ENCODE measurements at regions not wholly inside any gene's neighbourhood (a gene's known extent, or its start where the extent isn't known, plus 50 kb on each side); places are given as distances from the start of the nearest gene placed in this dataset.

DNA sequence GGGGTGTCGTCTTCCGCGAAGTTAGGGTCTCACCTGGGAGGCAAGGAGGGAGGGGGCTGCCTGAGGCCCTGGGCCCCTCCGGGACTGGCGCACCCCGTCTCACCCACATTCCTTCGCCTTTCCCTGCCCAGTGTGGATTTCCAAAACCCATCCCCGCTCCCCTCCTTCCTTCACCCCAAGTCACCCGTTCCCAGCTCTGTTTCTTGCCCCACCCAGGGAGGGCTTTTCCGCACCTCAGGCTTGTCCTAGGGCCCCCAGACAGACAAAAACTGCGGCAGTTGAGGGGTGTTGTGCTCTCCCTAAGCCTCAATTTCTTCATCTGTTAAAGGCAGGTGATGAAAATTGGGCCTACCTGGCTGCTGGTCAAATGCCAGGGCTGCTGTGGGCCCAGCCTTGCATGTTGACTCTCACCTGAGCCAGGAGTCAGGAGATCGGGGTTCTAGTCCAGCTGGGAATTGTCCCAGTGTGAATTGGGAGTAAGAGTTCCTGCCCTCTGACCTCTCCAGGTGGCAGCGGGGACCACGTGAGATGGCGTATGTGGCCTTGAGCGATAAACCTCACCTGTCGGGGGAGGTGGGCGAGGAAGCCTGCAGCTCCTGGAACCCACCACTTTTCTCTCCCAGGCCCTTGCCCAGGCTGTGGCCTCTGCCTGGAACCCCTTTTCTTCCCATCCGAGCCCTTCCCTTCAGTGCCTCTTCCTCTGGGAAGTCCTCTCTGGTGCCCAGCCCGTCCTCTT is 143.4 kb upstream of the IER5L start:
- H3K27ac ChIP-seq = peak overlapping the region; percentile 97
- no peak for TF ChIP-seq ZFX (IDR thresholded peaks at IDR 0.05; ENCODE audit: borderline replicate concordance)
- TF ChIP-seq, protein P1, sequence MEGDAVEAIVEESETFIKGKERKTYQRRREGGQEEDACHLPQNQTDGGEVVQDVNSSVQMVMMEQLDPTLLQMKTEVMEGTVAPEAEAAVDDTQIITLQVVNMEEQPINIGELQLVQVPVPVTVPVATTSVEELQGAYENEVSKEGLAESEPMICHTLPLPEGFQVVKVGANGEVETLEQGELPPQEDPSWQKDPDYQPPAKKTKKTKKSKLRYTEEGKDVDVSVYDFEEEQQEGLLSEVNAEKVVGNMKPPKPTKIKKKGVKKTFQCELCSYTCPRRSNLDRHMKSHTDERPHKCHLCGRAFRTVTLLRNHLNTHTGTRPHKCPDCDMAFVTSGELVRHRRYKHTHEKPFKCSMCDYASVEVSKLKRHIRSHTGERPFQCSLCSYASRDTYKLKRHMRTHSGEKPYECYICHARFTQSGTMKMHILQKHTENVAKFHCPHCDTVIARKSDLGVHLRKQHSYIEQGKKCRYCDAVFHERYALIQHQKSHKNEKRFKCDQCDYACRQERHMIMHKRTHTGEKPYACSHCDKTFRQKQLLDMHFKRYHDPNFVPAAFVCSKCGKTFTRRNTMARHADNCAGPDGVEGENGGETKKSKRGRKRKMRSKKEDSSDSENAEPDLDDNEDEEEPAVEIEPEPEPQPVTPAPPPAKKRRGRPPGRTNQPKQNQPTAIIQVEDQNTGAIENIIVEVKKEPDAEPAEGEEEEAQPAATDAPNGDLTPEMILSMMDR (IDR thresholded peaks at IDR 0.05) = no peak

DNA sequence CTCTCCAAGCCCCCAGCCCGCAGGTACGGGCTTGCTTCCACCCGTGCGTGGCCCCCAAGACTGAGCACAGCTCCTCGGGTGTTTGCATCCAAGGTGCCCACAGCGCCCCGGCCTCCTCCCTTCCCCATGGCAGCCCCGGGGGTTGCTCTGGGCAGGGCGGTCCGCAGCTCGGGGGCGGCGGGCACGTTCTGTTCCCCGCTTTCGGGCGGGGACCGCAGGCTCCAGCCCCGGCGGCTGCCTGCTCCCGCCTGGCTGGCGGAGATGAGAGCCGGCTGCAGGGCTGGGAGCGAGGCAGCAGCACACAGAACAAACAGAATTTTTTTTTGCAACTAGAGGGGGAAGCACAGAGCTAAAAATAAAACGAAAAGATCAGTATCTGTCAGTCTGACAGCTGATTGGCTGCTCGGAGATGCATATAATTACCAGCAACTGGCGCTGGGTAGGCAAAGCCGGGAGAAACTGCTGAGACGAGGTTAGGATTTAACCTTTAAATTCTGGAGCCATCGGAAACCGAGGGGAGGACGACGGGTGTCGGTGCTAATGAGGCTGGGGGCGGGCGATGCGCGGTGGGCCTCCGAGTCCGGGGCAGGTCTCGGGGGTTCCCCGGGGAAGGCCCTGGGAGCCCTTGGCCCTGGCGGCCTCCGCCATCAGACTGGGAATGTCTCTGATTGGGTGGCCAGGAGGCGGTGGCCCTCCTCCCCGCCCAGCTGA is 142.7 kb upstream of the IER5L start:
- H3K27ac ChIP-seq = peak overlapping the region; percentile 97
- no peak for TF ChIP-seq ZFX (IDR thresholded peaks at IDR 0.05; ENCODE audit: borderline replicate concordance)
- TF ChIP-seq, protein P1 (IDR thresholded peaks at IDR 0.05) = 0 out of 2 replicates have a peak, but pooled peaks have one; percentile 15

DNA sequence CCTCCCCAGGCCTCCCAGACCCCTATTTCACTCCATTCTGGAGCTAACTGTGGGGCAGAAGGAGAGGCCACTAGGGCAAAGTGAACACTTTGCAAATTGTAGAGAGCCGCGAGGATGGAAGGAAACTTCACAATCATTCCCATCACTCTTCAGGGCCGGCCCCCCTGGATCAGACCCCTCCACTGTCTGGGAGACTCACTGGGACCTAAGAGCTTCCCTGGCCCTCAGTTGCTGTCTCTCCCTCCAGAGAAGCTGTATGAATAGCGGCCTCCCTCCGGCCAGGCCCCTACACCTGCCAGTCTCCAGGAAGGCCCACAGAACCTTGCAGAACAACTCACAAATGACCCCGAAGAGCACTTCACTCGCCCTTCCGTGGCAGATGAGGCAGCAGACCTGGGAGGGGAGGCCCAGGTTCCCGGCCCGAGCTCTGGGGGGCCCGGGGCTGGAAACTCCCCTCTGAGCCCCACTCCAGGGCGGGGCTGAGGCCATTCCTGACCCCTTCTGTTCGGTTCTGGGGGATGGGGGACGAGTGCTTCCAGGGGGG is 141.9 kb upstream of the IER5L start:
- peak overlapping the region; percentile 97 for H3K27ac ChIP-seq
- TF ChIP-seq, protein P1 (IDR thresholded peaks at IDR 0.05) = no peak
- TF ChIP-seq ZFX (IDR thresholded peaks at IDR 0.05; ENCODE audit: borderline replicate concordance) = no peak

DNA sequence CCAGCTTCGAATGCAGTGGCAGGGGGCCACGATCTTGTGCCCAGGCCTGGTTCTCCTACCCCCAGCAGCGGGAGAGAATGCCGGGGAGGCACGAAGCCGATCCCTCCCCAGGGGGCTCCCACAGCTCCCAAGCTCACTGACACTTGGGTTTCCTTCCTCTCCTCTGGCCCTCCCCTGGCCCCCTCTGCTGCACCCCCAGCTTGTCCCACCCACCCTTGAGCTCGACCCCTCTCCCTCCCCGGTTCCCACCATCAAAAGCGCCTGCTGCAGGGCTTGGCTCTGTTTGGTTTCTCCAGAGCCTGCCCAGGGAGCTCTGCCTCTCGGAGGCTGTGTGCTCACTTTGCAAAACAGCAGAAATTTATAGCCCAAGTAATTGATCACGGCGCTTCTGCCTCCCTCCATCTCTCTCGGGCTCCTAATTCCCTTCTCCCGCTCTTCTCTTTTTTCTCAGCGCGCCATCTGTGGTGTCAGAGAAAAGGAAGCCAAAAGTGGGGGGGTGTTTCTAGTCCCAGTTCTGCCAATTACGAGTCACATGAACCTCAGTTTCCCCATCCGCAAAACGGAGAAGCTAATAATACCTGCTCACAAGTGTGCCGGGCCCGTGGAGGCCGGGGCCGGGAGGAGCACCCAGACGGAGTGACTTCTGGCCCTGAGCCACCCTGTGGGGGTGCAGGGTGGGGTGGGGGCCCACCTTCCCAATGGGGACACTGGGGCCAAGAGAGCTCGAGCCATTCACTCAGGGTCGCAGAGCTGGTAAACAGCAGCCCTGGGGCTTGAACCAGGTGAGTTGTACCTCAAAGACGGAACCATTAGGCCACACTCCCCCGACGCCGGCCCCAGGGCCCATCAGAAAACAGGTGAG is 141.2 kb upstream of the IER5L start:
- no peak for TF ChIP-seq ZFX (IDR thresholded peaks at IDR 0.05; ENCODE audit: borderline replicate concordance)
- peak overlapping the region; percentile 97 for H3K27ac ChIP-seq

DNA sequence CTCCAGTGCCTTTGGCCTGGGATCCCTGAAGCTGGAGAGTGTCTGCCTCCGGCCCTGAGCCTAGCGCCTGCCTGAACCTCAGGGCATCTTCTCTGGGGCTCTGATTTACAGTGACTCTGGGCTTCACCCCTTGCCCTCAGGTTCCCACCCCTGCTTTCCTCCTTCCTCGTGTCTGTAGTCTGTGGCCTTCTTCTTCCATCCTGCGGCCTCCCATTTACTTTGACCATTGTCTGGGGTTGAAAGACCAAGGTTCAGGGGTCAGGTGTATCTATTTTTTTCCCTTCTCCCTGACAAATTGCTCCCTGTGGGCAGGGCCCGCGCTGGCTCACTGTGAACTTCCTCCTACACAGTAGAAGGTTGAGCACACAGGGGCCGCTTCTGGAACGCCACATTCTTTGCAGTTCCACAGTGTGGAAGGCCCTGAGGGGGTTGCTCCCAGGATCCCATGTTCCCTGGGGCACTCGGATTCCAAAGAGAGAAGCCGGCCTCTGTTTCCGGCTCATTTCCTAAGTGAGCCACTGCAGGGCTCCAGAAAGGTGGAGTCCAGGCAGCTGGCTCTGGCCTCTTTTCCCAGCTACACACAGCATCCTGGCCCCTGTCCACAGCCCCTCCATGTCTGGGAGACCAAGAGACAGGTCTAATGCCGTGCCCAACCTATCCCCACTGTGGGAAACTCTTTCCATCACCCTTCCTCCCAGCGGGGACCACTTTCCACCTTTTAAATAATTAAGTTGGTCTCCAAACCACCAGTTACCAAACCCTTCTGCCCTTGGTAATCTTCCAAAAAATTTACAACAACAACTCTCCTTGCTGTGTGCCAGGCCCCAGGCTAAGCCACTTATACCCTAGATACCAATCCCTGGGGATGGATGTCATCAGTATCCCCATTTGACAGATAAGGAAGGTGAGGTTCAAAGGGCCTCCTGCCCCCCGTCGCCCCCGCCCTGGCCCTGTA is 140.3 kb upstream of the IER5L start:
- H3K27ac ChIP-seq = peak overlapping the region; percentile 97
- TF ChIP-seq, protein P1 (IDR thresholded peaks at IDR 0.05) = no peak
- TF ChIP-seq ZFX (IDR thresholded peaks at IDR 0.05; ENCODE audit: borderline replicate concordance) = no peak

DNA sequence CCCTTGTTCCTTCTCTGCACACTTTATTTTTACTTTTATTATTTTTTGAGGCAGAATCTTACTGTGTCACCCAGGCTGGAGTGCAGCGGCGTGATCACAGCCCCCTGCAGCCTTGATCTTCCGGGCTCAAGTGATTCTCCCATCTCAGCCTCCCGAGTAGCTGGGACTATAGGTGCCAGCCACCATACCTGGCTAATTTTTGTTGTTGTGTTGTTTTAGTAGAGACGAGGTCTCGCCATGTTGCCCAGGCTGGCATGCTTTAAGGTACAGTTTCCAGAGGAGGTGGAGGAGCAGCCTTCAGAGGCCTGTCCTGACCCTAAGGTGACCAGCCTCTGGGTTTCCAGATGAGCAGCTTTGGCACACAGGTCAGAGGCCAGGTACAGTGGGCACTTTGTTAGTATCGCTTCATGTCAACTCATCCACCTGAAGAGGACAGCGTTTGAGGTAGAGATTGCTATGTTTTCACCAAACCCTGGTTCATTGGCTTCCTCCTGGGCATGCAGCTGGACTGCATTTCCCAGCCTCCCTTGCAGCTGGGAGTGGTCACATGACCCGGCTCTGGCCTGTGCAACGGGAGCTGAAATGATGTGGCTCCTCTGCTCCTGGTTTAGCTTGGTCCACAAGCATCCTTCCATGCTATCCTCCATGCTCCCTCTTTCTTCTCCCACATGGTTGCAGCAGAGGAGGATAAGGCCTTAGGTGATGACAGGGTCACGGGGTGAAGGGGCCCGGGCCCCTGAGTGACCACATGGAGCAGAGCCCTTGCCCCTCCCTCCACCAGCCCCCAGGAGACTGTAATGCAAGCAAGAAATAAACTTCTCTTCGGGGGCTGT is 139.3 kb upstream of the IER5L start:
- no peak for TF ChIP-seq ZFX (IDR thresholded peaks at IDR 0.05; ENCODE audit: borderline replicate concordance)
- TF ChIP-seq, protein P1 (IDR thresholded peaks at IDR 0.05) = no peak
- peak overlapping the region; percentile 97 for H3K27ac ChIP-seq

All from 22Rv1 (cell line).